Calu3 (cell line): ENCODE measurements at regions not wholly inside any gene's neighbourhood (a gene's known extent, or its start where the extent isn't known, plus 50 kb on each side); places are given as distances from the start of the nearest gene placed in this dataset.

Experiments
- BruUV-seq: library from RNA; stranded (reverse); fragments of 400-500 nt; replicated peaks from 2 replicates; lab custom pipeline; 2021; lab: Mats Ljungman, UMichigan
- CTCF ChIA-PET: fragments of 300-600 bp; sonication (Branson Sonifier 250); formaldehyde crosslinking; loops from one replicate; lab custom pipeline; 2022; ENCODE audit warnings: antibody characterized with exemption; lab: Charles Lee
- DNase-seq: peaks from one replicate; pipeline ENCODE4 v3.0.0; 2022
- H3K27ac Mint-ChIP-seq: one replicate; pipeline ENCODE4 v1.8.0; 2022; ENCODE audit warnings: mixed read lengths; ENCODE audit not compliant: unreplicated experiment
- H3K27me3 Mint-ChIP-seq: one replicate; pipeline ENCODE4 v1.8.0; 2022; ENCODE audit warnings: mixed read lengths; ENCODE audit not compliant: unreplicated experiment
- H3K36me3 Mint-ChIP-seq: one replicate; pipeline ENCODE4 v1.8.0; 2022; ENCODE audit warnings: mild to moderate bottlenecking, moderate library complexity, mixed read lengths; ENCODE audit not compliant: insufficient read depth, unreplicated experiment
- H3K4me1 Mint-ChIP-seq: one replicate; pipeline ENCODE4 v1.8.0; 2022; ENCODE audit warnings: mild to moderate bottlenecking, low read depth, mixed read lengths; ENCODE audit not compliant: unreplicated experiment
- H3K4me3 Mint-ChIP-seq: one replicate; pipeline ENCODE4 v1.8.0; 2022; ENCODE audit warnings: mild to moderate bottlenecking, low read depth, moderate library complexity, mixed read lengths; ENCODE audit not compliant: unreplicated experiment
- H3K9me3 Mint-ChIP-seq: one replicate; pipeline ENCODE4 v1.8.0; 2022; ENCODE audit warnings: low read depth, mixed read lengths; ENCODE audit not compliant: unreplicated experiment
- CTCF ChIP-seq: fragments of 200-600 bp; IDR thresholded peaks from one replicate; pipeline ENCODE4 v1.8.0; 2022; ENCODE audit warnings: antibody characterized with exemption; ENCODE audit not compliant: unreplicated experiment
- intact Hi-C: fragments of 100-400 bp; cut with micrococcal nuclease; formaldehyde crosslinking; loops from one replicate; pipeline ENCODE4 v1.10.0; 2022; ENCODE audit not compliant: unreplicated experiment

- no peaks in the 10 kb centered on the region for H3K4me1 Mint-ChIP-seq
- no peak overlapping the region for H3K27ac Mint-ChIP-seq
- H3K4me3 Mint-ChIP-seq, result no peak overlapping the region
- TF ChIP-seq CTCF, result no peak
- no TSS peak for BruUV-seq
- peaks cover 4% of the 10 kb centered on the region for H3K9me3 Mint-ChIP-seq
- intact Hi-C loops, result no loop called here
- no peak for DNase-seq
- H3K27me3 Mint-ChIP-seq, result no peaks in the 10 kb centered on the region
- CTCF ChIA-PET, result no interaction called here
- no peaks in the 10 kb centered on the region for H3K36me3 Mint-ChIP-seq
Observed at GRCh38 chr2:6314218-6314960, 551.3 kb downstream of the CMPK2 start.

- intact Hi-C loops, result no loop called here
- BruUV-seq, result no TSS peak
- CTCF ChIA-PET, result no interaction called here
- Mint-ChIP-seq H3K36me3 (no peaks in the 10 kb centered on the region), H3K9me3 (peaks cover 7% of the 10 kb centered on the region), H3K27ac (no peak overlapping the region), H3K27me3 (no peaks in the 10 kb centered on the region), H3K4me1 (no peaks in the 10 kb centered on the region), H3K4me3 (no peak overlapping the region)
- TF ChIP-seq CTCF, result no peak
- no peak for DNase-seq
Observed at GRCh38 chr2:6325616-6326015, 540.1 kb downstream of the CMPK2 start.

- intact Hi-C loops, result no loop called here
- no peak overlapping the region for H3K4me3 Mint-ChIP-seq
- no peak for DNase-seq
- BruUV-seq, result no TSS peak
- H3K36me3 Mint-ChIP-seq, result no peaks in the 10 kb centered on the region
- H3K27me3 Mint-ChIP-seq, result no peaks in the 10 kb centered on the region
- no peaks in the 10 kb centered on the region for H3K4me1 Mint-ChIP-seq
- TF ChIP-seq CTCF, result no peak
- peaks cover 11% of the 10 kb centered on the region for H3K9me3 Mint-ChIP-seq
- CTCF ChIA-PET, result no interaction called here
- no peak overlapping the region for H3K27ac Mint-ChIP-seq
Observed at GRCh38 chr2:6326958-6327357, 538.7 kb downstream of the CMPK2 start.

- Mint-ChIP-seq H3K4me1 (no peaks in the 10 kb centered on the region), H3K36me3 (no peaks in the 10 kb centered on the region), H3K27me3 (no peaks in the 10 kb centered on the region), H3K4me3 (no peak overlapping the region), H3K27ac (no peak overlapping the region), H3K9me3 (peaks cover 3% of the 10 kb centered on the region)
- DNase-seq, result no peak
- CTCF ChIA-PET, result no interaction called here
- intact Hi-C loops, result no loop called here
- BruUV-seq, result no TSS peak
- no peak for TF ChIP-seq CTCF
Observed at GRCh38 chr2:6336752-6337471, 528.8 kb downstream of the CMPK2 start.
